ENCODE measurements at regions not wholly inside any gene's neighbourhood (a gene's known extent, or its start where the extent isn't known, plus 50 kb on each side); places are given as distances from the start of the nearest gene placed in this dataset.

DNA sequence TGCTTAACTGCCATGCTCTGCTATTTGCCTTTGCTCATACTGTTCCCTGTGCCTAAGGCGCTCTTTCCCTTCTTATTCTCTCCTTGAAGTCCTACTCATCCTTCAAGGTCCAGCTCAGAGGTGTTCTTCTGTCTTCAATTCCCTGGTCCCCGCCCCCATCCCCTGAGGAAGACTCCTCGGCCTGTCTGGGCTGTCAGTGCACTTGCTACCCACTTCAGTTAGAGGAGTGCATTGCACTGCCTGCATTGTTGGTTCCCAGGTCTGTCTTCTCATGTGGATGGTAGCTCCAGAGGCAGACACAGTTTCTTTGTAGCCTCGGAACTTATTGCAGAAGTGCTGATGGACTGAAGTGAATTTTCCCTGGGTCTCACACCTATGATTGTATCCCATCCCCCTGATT, 194.0 kb downstream of the C1orf94 start:
- TF ChIP-seq EZH2 (IDR thresholded peaks at IDR 0.05; ENCODE audit: borderline replicate concordance, low read length), result no peak
- TF ChIP-seq, protein P1, sequence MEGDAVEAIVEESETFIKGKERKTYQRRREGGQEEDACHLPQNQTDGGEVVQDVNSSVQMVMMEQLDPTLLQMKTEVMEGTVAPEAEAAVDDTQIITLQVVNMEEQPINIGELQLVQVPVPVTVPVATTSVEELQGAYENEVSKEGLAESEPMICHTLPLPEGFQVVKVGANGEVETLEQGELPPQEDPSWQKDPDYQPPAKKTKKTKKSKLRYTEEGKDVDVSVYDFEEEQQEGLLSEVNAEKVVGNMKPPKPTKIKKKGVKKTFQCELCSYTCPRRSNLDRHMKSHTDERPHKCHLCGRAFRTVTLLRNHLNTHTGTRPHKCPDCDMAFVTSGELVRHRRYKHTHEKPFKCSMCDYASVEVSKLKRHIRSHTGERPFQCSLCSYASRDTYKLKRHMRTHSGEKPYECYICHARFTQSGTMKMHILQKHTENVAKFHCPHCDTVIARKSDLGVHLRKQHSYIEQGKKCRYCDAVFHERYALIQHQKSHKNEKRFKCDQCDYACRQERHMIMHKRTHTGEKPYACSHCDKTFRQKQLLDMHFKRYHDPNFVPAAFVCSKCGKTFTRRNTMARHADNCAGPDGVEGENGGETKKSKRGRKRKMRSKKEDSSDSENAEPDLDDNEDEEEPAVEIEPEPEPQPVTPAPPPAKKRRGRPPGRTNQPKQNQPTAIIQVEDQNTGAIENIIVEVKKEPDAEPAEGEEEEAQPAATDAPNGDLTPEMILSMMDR (IDR thresholded peaks at IDR 0.05; ENCODE audit: low read length), result no peak
